Skin of body (tissue), 1 donor: ENCODE measurements at regions not wholly inside any gene's neighbourhood (a gene's known extent, or its start where the extent isn't known, plus 50 kb on each side); places are given as distances from the start of the nearest gene placed in this dataset.

Source experiments
- DNase-seq: peaks from one replicate; lab custom pipeline; 2025; lab: John Stamatoyannopoulos, UW

GRCh38 chr5:56487528-56488115 lies 254.5 kb upstream of the ANKRD55 start:
- DNase-seq = no peak

- DNase-seq = no peak
These were observed 249.2 kb upstream of the ANKRD55 start for GRCh38 chr5:56482363-56482762.

- peak; percentile 68 for DNase-seq
These were observed 248.6 kb upstream of the ANKRD55 start for GRCh38 chr5:56481428-56482357.

- peak; percentile 68 for DNase-seq
These were observed 247.7 kb upstream of the ANKRD55 start for GRCh38 chr5:56480705-56481427.

GRCh38 chr5:56480078-56480704 lies 247.1 kb upstream of the ANKRD55 start:
- DNase-seq = peak; percentile 64

GRCh38 chr5:56479696-56480077 lies 246.6 kb upstream of the ANKRD55 start:
- no peak for DNase-seq

- DNase-seq = no peak
These were observed 246.0 kb upstream of the ANKRD55 start for GRCh38 chr5:56479126-56479525.

GRCh38 chr5:56478062-56478461 lies 244.9 kb upstream of the ANKRD55 start:
- no peak for DNase-seq

- DNase-seq = no peak
These were observed 243.3 kb upstream of the ANKRD55 start for GRCh38 chr5:56476487-56476856.

GRCh38 chr5:56475689-56476486 lies 242.8 kb upstream of the ANKRD55 start:
- DNase-seq = no peak

GRCh38 chr5:56471707-56472106 lies 238.6 kb upstream of the ANKRD55 start:
- no peak for DNase-seq

GRCh38 chr5:56470007-56470406 lies 236.9 kb upstream of the ANKRD55 start:
- DNase-seq = no peak

- no peak for DNase-seq
These were observed 235.1 kb upstream of the ANKRD55 start for GRCh38 chr5:56468277-56468676.

GRCh38 chr5:56467176-56467717 lies 234.1 kb upstream of the ANKRD55 start:
- DNase-seq = no peak

GRCh38 chr5:56466136-56466816 lies 233.1 kb upstream of the ANKRD55 start:
- no peak for DNase-seq

GRCh38 chr5:56465769-56466135 lies 232.6 kb upstream of the ANKRD55 start:
- peak; percentile 92 for DNase-seq

GRCh38 chr5:56464935-56465768 lies 232.0 kb upstream of the ANKRD55 start:
- DNase-seq = peak; percentile 92

- no peak for DNase-seq
These were observed 230.9 kb upstream of the ANKRD55 start for GRCh38 chr5:56463944-56464571.

GRCh38 chr5:56461584-56461983 lies 228.5 kb upstream of the ANKRD55 start:
- no peak for DNase-seq
